ENCODE measurements at regions not wholly inside any gene's neighbourhood (a gene's known extent, or its start where the extent isn't known, plus 50 kb on each side); places are given as distances from the start of the nearest gene placed in this dataset.

DNA sequence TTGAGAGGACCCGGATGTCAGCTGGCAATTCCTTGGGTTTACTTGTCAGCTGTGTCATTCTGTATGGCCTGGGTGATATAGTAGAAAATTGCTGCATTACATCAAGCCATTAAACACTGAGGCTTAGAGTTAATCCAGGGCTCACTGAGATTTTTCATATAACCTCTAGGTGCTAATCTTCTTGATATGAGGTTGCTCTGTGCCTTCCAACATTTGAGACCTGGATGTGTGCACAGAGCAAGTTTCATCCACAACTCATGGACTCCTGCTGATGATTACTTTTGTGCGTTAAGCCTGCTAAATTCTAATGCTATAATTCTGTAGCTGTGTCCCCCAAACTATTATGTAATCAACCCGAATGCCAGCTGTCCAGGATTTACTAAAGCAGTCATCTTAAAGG lies 178.4 kb upstream of the CDH20 start:
- TF ChIP-seq, protein P1, sequence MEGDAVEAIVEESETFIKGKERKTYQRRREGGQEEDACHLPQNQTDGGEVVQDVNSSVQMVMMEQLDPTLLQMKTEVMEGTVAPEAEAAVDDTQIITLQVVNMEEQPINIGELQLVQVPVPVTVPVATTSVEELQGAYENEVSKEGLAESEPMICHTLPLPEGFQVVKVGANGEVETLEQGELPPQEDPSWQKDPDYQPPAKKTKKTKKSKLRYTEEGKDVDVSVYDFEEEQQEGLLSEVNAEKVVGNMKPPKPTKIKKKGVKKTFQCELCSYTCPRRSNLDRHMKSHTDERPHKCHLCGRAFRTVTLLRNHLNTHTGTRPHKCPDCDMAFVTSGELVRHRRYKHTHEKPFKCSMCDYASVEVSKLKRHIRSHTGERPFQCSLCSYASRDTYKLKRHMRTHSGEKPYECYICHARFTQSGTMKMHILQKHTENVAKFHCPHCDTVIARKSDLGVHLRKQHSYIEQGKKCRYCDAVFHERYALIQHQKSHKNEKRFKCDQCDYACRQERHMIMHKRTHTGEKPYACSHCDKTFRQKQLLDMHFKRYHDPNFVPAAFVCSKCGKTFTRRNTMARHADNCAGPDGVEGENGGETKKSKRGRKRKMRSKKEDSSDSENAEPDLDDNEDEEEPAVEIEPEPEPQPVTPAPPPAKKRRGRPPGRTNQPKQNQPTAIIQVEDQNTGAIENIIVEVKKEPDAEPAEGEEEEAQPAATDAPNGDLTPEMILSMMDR (IDR thresholded peaks at IDR 0.05; ENCODE audit: low read length), result no peak
- TF ChIP-seq EZH2 (IDR thresholded peaks at IDR 0.05; ENCODE audit: borderline replicate concordance, low read length), result no peak

Measured in OCI-LY1 (cell line).